Upper lobe of left lung (tissue), 6 donors: ENCODE measurements at regions not wholly inside any gene's neighbourhood (a gene's known extent, or its start where the extent isn't known, plus 50 kb on each side); places are given as distances from the start of the nearest gene placed in this dataset.
A peak's percentile ranks its signal among the peaks of the same experiment; 100 is the strongest.

Experiments used
- ATAC-seq, 2 donors: fragments of 200-7000 bp; cut with Tn5 transposase; one replicate each; pipeline ENCODE4 v1.9.1; 2022; ENCODE audit warnings: mild to moderate bottlenecking in 2 of 2, moderate library complexity in 2 of 2; ENCODE audit not compliant: low FRiP score in 2 of 2
- DNase-seq, 2 donors: peaks; one replicate each; pipeline ENCODE4 v3.0.0-alpha.2; 2019 to 2020
- H3K27ac ChIP-seq, 4 donors: fragments of 200-600 bp; sonication (generic); one replicate each; pipeline ENCODE4 v1.5.1; 2016 to 2019
- H3K27me3 ChIP-seq, 4 donors: fragments of 200-600 bp; sonication (generic); one replicate each; pipeline ENCODE4 v1.5.1; 2017 to 2019
- H3K36me3 ChIP-seq, 4 donors: fragments of 200-600 bp; sonication (generic); one replicate each; pipeline ENCODE4 v1.5.1; 2016 to 2019
- H3K4me1 ChIP-seq, 4 donors: fragments of 200-600 bp; sonication (generic); one replicate each; pipeline ENCODE4 v1.5.1; 2018 to 2019
- H3K4me3 ChIP-seq, 4 donors: fragments of 200-600 bp; sonication (generic); one replicate each; pipeline ENCODE4 v1.5.1; 2017 to 2019; ENCODE audit warnings: mild to moderate bottlenecking in 2 of 4, moderate library complexity in 1 of 4
- H3K9me3 ChIP-seq, 4 donors: fragments of 200-600 bp; sonication (generic); one replicate each; pipeline ENCODE4 v1.5.1; 2018 to 2019
- CTCF ChIP-seq, 6 experiments: fragments of 450-650 bp in 4 of 6; fragments of 200-600 bp in 2 of 6; sonication (generic) in 2 of 6; IDR thresholded peaks; one replicate each; pipeline ENCODE4 v1.5.1; 2016 to 2019; ENCODE audit warnings: antibody characterized with exemption in 6 of 6
- EP300 ChIP-seq, 4 donors: sonication (generic); formaldehyde crosslinking; IDR thresholded peaks; one replicate each; pipeline ENCODE4 v1.5.1; 2017; ENCODE audit warnings: antibody characterized with exemption in 4 of 4, control low read depth in 2 of 4
- POLR2A ChIP-seq, 4 donors: fragments of 450-650 bp; IDR thresholded peaks; one replicate each; pipeline ENCODE4 v1.5.1; 2016 to 2017; ENCODE audit warnings: antibody characterized with exemption in 4 of 4, mild to moderate bottlenecking in 2 of 4
- POLR2AphosphoS5 ChIP-seq, 2 donors: sonication (generic); formaldehyde crosslinking; IDR thresholded peaks; one replicate each; pipeline ENCODE4 v1.5.1; 2017; ENCODE audit warnings: antibody characterized with exemption in 2 of 2
- WGBS, 2 donors: methylation state at CpG; one replicate each; pipeline ENCODE4 v1.1.5; 2017 to 2018; 5-methylcytosine and 5-hydroxymethylcytosine counted together
- donor health status: DM: no; HTN: no; CAD: no; lungs with moderate emphysema.
- donor health status: DM: no; HTN: yes; CAD: no; lungs with severe emphysema.

GRCh38 chr4:107253090-107253489 lies 217.0 kb upstream of the DKK2 start:
- Histone ChIP-seq H3K27ac (no peak overlapping the region), H3K36me3 (no peaks in the 10 kb centered on the region), H3K4me1 (no peaks in the 10 kb centered on the region), H3K27me3 (no peaks in the 10 kb centered on the region), H3K4me3 (no peak overlapping the region), H3K9me3 (no peaks in the 10 kb centered on the region)
- no peak for ATAC-seq
- DNase-seq: no peak
- 77 to 84% methylated on average over 4 of the region's 4 CpGs for WGBS, 2 donors
- no peak for TF ChIP-seq EP300 (IDR thresholded peaks at IDR 0.05)
- no peak for TF ChIP-seq POLR2A (IDR thresholded peaks at IDR 0.05)

GRCh38 chr4:107252571-107252970 lies 216.5 kb upstream of the DKK2 start:
- H3K9me3 ChIP-seq: no peaks in the 10 kb centered on the region
- DNase-seq (no peak), ATAC-seq (no peak)
- TF ChIP-seq POLR2AphosphoS5 (IDR thresholded peaks at IDR 0.05) (no peak), CTCF (IDR thresholded peaks at IDR 0.05) (no peak), EP300 (IDR thresholded peaks at IDR 0.05) (no peak), POLR2A (IDR thresholded peaks at IDR 0.05) (no peak)
- no peak overlapping the region for H3K4me3 ChIP-seq
- no peaks in the 10 kb centered on the region for H3K36me3 ChIP-seq
- no peaks in the 10 kb centered on the region for H3K4me1 ChIP-seq
- WGBS, 2 donors: 89% methylated on average over 2 of the region's 2 CpGs
- no peaks in the 10 kb centered on the region for H3K27me3 ChIP-seq
- H3K27ac ChIP-seq: no peak overlapping the region

- DNase-seq (no peak), ATAC-seq (no peak)
- Histone ChIP-seq H3K27ac (no peak overlapping the region), H3K27me3 (no peaks in the 10 kb centered on the region), H3K36me3 (no peaks in the 10 kb centered on the region), H3K4me3 (no peak overlapping the region), H3K4me1 (no peaks in the 10 kb centered on the region), H3K9me3 (no peaks in the 10 kb centered on the region)
- TF ChIP-seq POLR2A (IDR thresholded peaks at IDR 0.05): no peak
- TF ChIP-seq CTCF (IDR thresholded peaks at IDR 0.05): no peak
- no peak for TF ChIP-seq POLR2AphosphoS5 (IDR thresholded peaks at IDR 0.05)
- TF ChIP-seq EP300 (IDR thresholded peaks at IDR 0.05): no peak
- 65 to 73% methylated on average over 3 of the region's 3 CpGs for WGBS, 2 donors
Measured at GRCh38 chr4:107248571-107248970, 212.5 kb upstream of the DKK2 start.

- H3K27ac ChIP-seq: no peak overlapping the region
- TF ChIP-seq POLR2AphosphoS5 (IDR thresholded peaks at IDR 0.05): no peak
- TF ChIP-seq EP300 (IDR thresholded peaks at IDR 0.05): no peak
- TF ChIP-seq POLR2A (IDR thresholded peaks at IDR 0.05): no peak
- no peak for TF ChIP-seq CTCF (IDR thresholded peaks at IDR 0.05)
- no peaks in the 10 kb centered on the region for H3K4me1 ChIP-seq
- 32 to 43% methylated on average over 1 of the region's 1 CpG for WGBS, 2 donors
- H3K27me3 ChIP-seq: no peaks in the 10 kb centered on the region
- ATAC-seq: peak in 1 of 2 donors; percentile 76
- H3K4me3 ChIP-seq: no peak overlapping the region
- no peak for DNase-seq
- no peaks in the 10 kb centered on the region for H3K36me3 ChIP-seq
- H3K9me3 ChIP-seq: no peaks in the 10 kb centered on the region
Measured at GRCh38 chr4:107247738-107248137, 211.6 kb upstream of the DKK2 start.

- TF ChIP-seq CTCF (IDR thresholded peaks at IDR 0.05) (no peak), POLR2A (IDR thresholded peaks at IDR 0.05) (no peak), EP300 (IDR thresholded peaks at IDR 0.05) (no peak), POLR2AphosphoS5 (IDR thresholded peaks at IDR 0.05) (no peak)
- WGBS, 2 donors: 79 to 91% methylated on average over 1 of the region's 1 CpG
- H3K4me1 ChIP-seq: no peaks in the 10 kb centered on the region
- H3K27ac ChIP-seq: no peak overlapping the region
- H3K4me3 ChIP-seq: no peak overlapping the region
- no peaks in the 10 kb centered on the region for H3K9me3 ChIP-seq
- H3K36me3 ChIP-seq: no peaks in the 10 kb centered on the region
- DNase-seq (no peak), ATAC-seq (no peak)
- no peaks in the 10 kb centered on the region for H3K27me3 ChIP-seq
Measured at GRCh38 chr4:107246761-107247160, 210.6 kb upstream of the DKK2 start.
